Lower leg skin (tissue), 3 donors: ENCODE measurements at regions not wholly inside any gene's neighbourhood (a gene's known extent, or its start where the extent isn't known, plus 50 kb on each side); places are given as distances from the start of the nearest gene placed in this dataset.

Experiments used
- POLR2A ChIP-seq, 2 donors: fragments of 450-650 bp; IDR thresholded peaks; one replicate each; pipeline ENCODE4 v1.6.1; 2016 to 2017; ENCODE audit warnings: antibody characterized with exemption in 2 of 2, mild to moderate bottlenecking in 1 of 2, moderate library complexity in 1 of 2
- TF ChIP-seq, protein P1 (sequence below), 3 donors: fragments of 450-650 bp; IDR thresholded peaks; one replicate each; pipeline ENCODE4 v1.5.1; 2016; ENCODE audit warnings: antibody characterized with exemption in 3 of 3, mild to moderate bottlenecking in 3 of 3, moderate library complexity in 2 of 3

DNA sequence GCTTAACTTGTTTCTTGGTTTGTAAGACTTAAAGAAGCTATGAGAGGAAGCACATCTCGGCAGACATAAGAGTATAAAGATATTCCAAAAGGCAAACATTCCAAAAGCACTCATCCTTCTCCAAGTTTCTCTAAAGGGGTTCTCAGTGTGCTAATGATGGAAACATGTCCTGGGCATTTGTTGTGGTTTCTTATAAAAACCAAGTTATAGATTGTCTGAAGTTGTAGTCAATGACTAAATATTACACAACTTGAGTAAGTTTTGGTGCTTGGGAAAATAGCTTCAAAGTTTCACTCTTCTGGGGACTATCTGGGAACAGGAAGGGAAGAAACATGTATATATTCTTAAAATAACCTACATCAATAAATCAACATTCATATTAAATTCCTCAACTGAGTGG is 128.3 kb upstream of the TBX18 start:
- TF ChIP-seq, protein P1, sequence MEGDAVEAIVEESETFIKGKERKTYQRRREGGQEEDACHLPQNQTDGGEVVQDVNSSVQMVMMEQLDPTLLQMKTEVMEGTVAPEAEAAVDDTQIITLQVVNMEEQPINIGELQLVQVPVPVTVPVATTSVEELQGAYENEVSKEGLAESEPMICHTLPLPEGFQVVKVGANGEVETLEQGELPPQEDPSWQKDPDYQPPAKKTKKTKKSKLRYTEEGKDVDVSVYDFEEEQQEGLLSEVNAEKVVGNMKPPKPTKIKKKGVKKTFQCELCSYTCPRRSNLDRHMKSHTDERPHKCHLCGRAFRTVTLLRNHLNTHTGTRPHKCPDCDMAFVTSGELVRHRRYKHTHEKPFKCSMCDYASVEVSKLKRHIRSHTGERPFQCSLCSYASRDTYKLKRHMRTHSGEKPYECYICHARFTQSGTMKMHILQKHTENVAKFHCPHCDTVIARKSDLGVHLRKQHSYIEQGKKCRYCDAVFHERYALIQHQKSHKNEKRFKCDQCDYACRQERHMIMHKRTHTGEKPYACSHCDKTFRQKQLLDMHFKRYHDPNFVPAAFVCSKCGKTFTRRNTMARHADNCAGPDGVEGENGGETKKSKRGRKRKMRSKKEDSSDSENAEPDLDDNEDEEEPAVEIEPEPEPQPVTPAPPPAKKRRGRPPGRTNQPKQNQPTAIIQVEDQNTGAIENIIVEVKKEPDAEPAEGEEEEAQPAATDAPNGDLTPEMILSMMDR (IDR thresholded peaks at IDR 0.05), result no peak
- no peak for TF ChIP-seq POLR2A (IDR thresholded peaks at IDR 0.05)
